HG03159 (cell line): ENCODE measurements at regions not wholly inside any gene's neighbourhood (a gene's known extent, or its start where the extent isn't known, plus 50 kb on each side); places are given as distances from the start of the nearest gene placed in this dataset.
"Not testable (repeated sequence)": the region's sequence is repeated elsewhere in the genome, so short reads cannot be mapped to it uniquely, and the experiment has no call there.

Experiments
- ATAC-seq: cut with Tn5 transposase; IDR thresholded peaks from one replicate; pipeline ENCODE4 v1.9.1; 2021; ENCODE audit warnings: mild to moderate bottlenecking, moderate library complexity; ENCODE audit not compliant: unreplicated experiment

- no peak for ATAC-seq
Measured at GRCh38 chr5:57002959-57003485, 51.1 kb upstream of the MIER3 start.

- ATAC-seq: not testable (repeated sequence)
Measured at GRCh38 chr5:57003566-57003965, 51.6 kb upstream of the MIER3 start.

GRCh38 chr5:57004800-57005199 lies 52.9 kb upstream of the MIER3 start:
- no peak for ATAC-seq

GRCh38 chr5:57007344-57007743 lies 55.4 kb upstream of the MIER3 start:
- peak; percentile 94 for ATAC-seq

GRCh38 chr5:57009811-57010210 lies 57.9 kb upstream of the MIER3 start:
- no peak for ATAC-seq

- ATAC-seq: no peak
Measured at GRCh38 chr5:57010786-57011185, 58.9 kb upstream of the MIER3 start.

- ATAC-seq: no peak
Measured at GRCh38 chr5:57012511-57012910, 60.6 kb upstream of the MIER3 start.

GRCh38 chr5:57025961-57026360 lies 74.0 kb upstream of the MIER3 start:
- ATAC-seq: no peak

- no peak for ATAC-seq
Measured at GRCh38 chr5:57028161-57028560, 76.2 kb upstream of the MIER3 start.

GRCh38 chr5:57032151-57032551 lies 80.2 kb upstream of the MIER3 start:
- ATAC-seq: no peak

GRCh38 chr5:57033103-57033502 lies 81.2 kb upstream of the MIER3 start:
- ATAC-seq: no peak

GRCh38 chr5:57033503-57033902 lies 81.6 kb upstream of the MIER3 start:
- ATAC-seq: no peak

- no peak for ATAC-seq
Measured at GRCh38 chr5:57034201-57034916, 82.4 kb upstream of the MIER3 start.

GRCh38 chr5:57035955-57036354 lies 84.0 kb upstream of the MIER3 start:
- ATAC-seq: no peak

- no peak for ATAC-seq
Measured at GRCh38 chr5:57036761-57037160, 84.8 kb upstream of the MIER3 start.

GRCh38 chr5:57037355-57037754 lies 85.4 kb upstream of the MIER3 start:
- ATAC-seq: no peak

GRCh38 chr5:57041570-57041969 lies 89.6 kb upstream of the MIER3 start:
- ATAC-seq: no peak

- ATAC-seq: no peak
Measured at GRCh38 chr5:57042524-57042931, 90.6 kb upstream of the MIER3 start.

- no peak for ATAC-seq
Measured at GRCh38 chr5:57054135-57054534, 102.2 kb upstream of the MIER3 start.

- no peak for ATAC-seq
Measured at GRCh38 chr5:57054671-57055070, 102.7 kb upstream of the MIER3 start.

GRCh38 chr5:57055731-57056130 lies 103.8 kb upstream of the MIER3 start:
- ATAC-seq: no peak

- ATAC-seq: no peak
Measured at GRCh38 chr5:57063773-57064172, 110.1 kb upstream of the GPBP1 start.
